ENCODE measurements at regions not wholly inside any gene's neighbourhood (a gene's known extent, or its start where the extent isn't known, plus 50 kb on each side); places are given as distances from the start of the nearest gene placed in this dataset.

- TF ChIP-seq CTCF (conservative IDR thresholded peaks at IDR 0.05) (no peak), EZH2 (IDR thresholded peaks at IDR 0.05; ENCODE audit: low read depth) (no peak)
Measured at GRCh38 chr10:78199759-78200158, 166.1 kb downstream of the RPS24 start.

All from PC-9 (cell line).